ENCODE measurements at regions not wholly inside any gene's neighbourhood (a gene's known extent, or its start where the extent isn't known, plus 50 kb on each side); places are given as distances from the start of the nearest gene placed in this dataset.

GRCh38 chr14:106522990-106523389 is 996.6 kb downstream of the TMEM121 start:
- ATAC-seq = no peak
- no peak for TF ChIP-seq ISL1 (CRISPR knock-in tag; IDR thresholded peaks at IDR 0.05)

GRCh38 chr14:106528717-106529116 is 1002.3 kb downstream of the TMEM121 start:
- no peak for ATAC-seq
- no peak for TF ChIP-seq ZC3H10 (CRISPR knock-in tag; IDR thresholded peaks at IDR 0.05)
- TF ChIP-seq OSR1 (CRISPR knock-in tag; IDR thresholded peaks at IDR 0.05) = no peak
- no peak for TF ChIP-seq GLIS3 (CRISPR knock-in tag; IDR thresholded peaks at IDR 0.05)
- TF ChIP-seq TSHZ2 (CRISPR knock-in tag; IDR thresholded peaks at IDR 0.05) = no peak
- TF ChIP-seq ESRRG (CRISPR knock-in tag; IDR thresholded peaks at IDR 0.05) = no peak
- no peak for TF ChIP-seq TCF4 (CRISPR knock-in tag; IDR thresholded peaks at IDR 0.05; ENCODE audit: borderline replicate concordance)
- TF ChIP-seq RARB (CRISPR knock-in tag; IDR thresholded peaks at IDR 0.05) = no peak
- TF ChIP-seq ZFP30 (CRISPR knock-in tag; IDR thresholded peaks at IDR 0.05) = no peak
- TF ChIP-seq ARNTL (CRISPR knock-in tag; IDR thresholded peaks at IDR 0.05; ENCODE audit: borderline replicate concordance, low read depth) = no peak
- TF ChIP-seq CREB5 (CRISPR knock-in tag; IDR thresholded peaks at IDR 0.05; ENCODE audit: low read depth) = no peak
- no peak for TF ChIP-seq POU6F1 (CRISPR knock-in tag; IDR thresholded peaks at IDR 0.05; ENCODE audit: borderline replicate concordance, low read depth)
- TF ChIP-seq PATZ1 (CRISPR knock-in tag; IDR thresholded peaks at IDR 0.05; ENCODE audit: borderline replicate concordance) = no peak
- no peak for TF ChIP-seq CSDC2 (CRISPR knock-in tag; IDR thresholded peaks at IDR 0.05)
- TF ChIP-seq SNAI2 (CRISPR knock-in tag; IDR thresholded peaks at IDR 0.05) = no peak
- TF ChIP-seq ZFP3 (CRISPR knock-in tag; IDR thresholded peaks at IDR 0.05) = no peak
- TF ChIP-seq TOX (CRISPR knock-in tag; IDR thresholded peaks at IDR 0.05; ENCODE audit: borderline replicate concordance) = no peak
- no peak for TF ChIP-seq ISL1 (CRISPR knock-in tag; IDR thresholded peaks at IDR 0.05)
- no peak for TF ChIP-seq PPARA (CRISPR knock-in tag; IDR thresholded peaks at IDR 0.05; ENCODE audit: borderline replicate concordance)
- TF ChIP-seq ZNF8 (CRISPR knock-in tag; IDR thresholded peaks at IDR 0.05) = no peak

GRCh38 chr14:106530031-106530422 is 1003.6 kb downstream of the TMEM121 start:
- TF ChIP-seq PPARA (CRISPR knock-in tag; IDR thresholded peaks at IDR 0.05; ENCODE audit: borderline replicate concordance) (no peak), POU6F1 (CRISPR knock-in tag; IDR thresholded peaks at IDR 0.05; ENCODE audit: borderline replicate concordance, low read depth) (no peak), RARB (CRISPR knock-in tag; IDR thresholded peaks at IDR 0.05) (no peak), CSRNP3 (CRISPR knock-in tag; IDR thresholded peaks at IDR 0.05) (no peak), CSDC2 (CRISPR knock-in tag; IDR thresholded peaks at IDR 0.05) (no peak), TOX (CRISPR knock-in tag; IDR thresholded peaks at IDR 0.05; ENCODE audit: borderline replicate concordance) (no peak), ZNF8 (CRISPR knock-in tag; IDR thresholded peaks at IDR 0.05) (no peak), GLIS3 (CRISPR knock-in tag; IDR thresholded peaks at IDR 0.05) (no peak), ZFP3 (CRISPR knock-in tag; IDR thresholded peaks at IDR 0.05) (no peak), TSHZ2 (CRISPR knock-in tag; IDR thresholded peaks at IDR 0.05) (no peak), ZC3H10 (CRISPR knock-in tag; IDR thresholded peaks at IDR 0.05) (no peak), ZNF565 (CRISPR knock-in tag; conservative IDR thresholded peaks at IDR 0.05; ENCODE audit: low read depth) (no peak), BACH2 (CRISPR knock-in tag; IDR thresholded peaks at IDR 0.05; ENCODE audit: borderline replicate concordance) (no peak), ZFP30 (CRISPR knock-in tag; IDR thresholded peaks at IDR 0.05) (no peak), OSR1 (CRISPR knock-in tag; IDR thresholded peaks at IDR 0.05) (no peak)
- no peak for ATAC-seq
